HFFc6 (cell line): ENCODE measurements at regions not wholly inside any gene's neighbourhood (a gene's known extent, or its start where the extent isn't known, plus 50 kb on each side); places are given as distances from the start of the nearest gene placed in this dataset.

Source experiments
- DNase-seq: peaks from one replicate; pipeline ENCODE4 v3.0.0-alpha.2; 2018
- H3K27ac Mint-ChIP-seq: 2 replicates; pipeline ENCODE4 v1.8.0; 2020; ENCODE audit warnings: mild to moderate bottlenecking, mixed read lengths
- H3K27me3 Mint-ChIP-seq: 2 replicates; pipeline ENCODE4 v1.8.0; 2021; ENCODE audit warnings: mild to moderate bottlenecking, moderate library complexity, mixed read lengths; ENCODE audit not compliant: insufficient read depth
- H3K36me3 Mint-ChIP-seq: 2 replicates; pipeline ENCODE4 v1.8.0; 2021; ENCODE audit warnings: low read depth, mixed read lengths
- H3K4me1 Mint-ChIP-seq: 2 replicates; pipeline ENCODE4 v1.8.0; 2020; ENCODE audit warnings: low read depth, mixed read lengths
- H3K4me3 Mint-ChIP-seq: 2 replicates; pipeline ENCODE4 v1.8.0; 2020; ENCODE audit warnings: mild to moderate bottlenecking, moderate library complexity, mixed read lengths
- H3K9me3 Mint-ChIP-seq: 2 replicates; pipeline ENCODE4 v1.8.0; 2020; ENCODE audit warnings: mild to moderate bottlenecking, mixed read lengths
- CTCF ChIP-seq: fragments of 200-600 bp; sonication (generic); IDR thresholded peaks from 2 replicates; pipeline ENCODE4 v1.5.0; 2021; ENCODE audit warnings: antibody characterized with exemption, mild to moderate bottlenecking

- Mint-ChIP-seq H3K4me3 (no peak overlapping the region), H3K4me1 (no peaks in the 10 kb centered on the region), H3K27ac (no peak overlapping the region), H3K9me3 (peaks cover 30% of the 10 kb centered on the region), H3K27me3 (no peaks in the 10 kb centered on the region), H3K36me3 (no peaks in the 10 kb centered on the region)
- TF ChIP-seq CTCF = no peak
- no peak for DNase-seq
These were observed 2023.8 kb downstream of the LRRC4C start for GRCh38 chr11:39435641-39436040.

- H3K36me3 Mint-ChIP-seq = no peaks in the 10 kb centered on the region
- no peaks in the 10 kb centered on the region for H3K27me3 Mint-ChIP-seq
- H3K9me3 Mint-ChIP-seq = peaks cover 25% of the 10 kb centered on the region
- H3K27ac Mint-ChIP-seq = no peak overlapping the region
- TF ChIP-seq CTCF = no peak
- no peaks in the 10 kb centered on the region for H3K4me1 Mint-ChIP-seq
- H3K4me3 Mint-ChIP-seq = no peak overlapping the region
- DNase-seq = no peak
These were observed 2025.0 kb downstream of the LRRC4C start for GRCh38 chr11:39434466-39434865.

- Mint-ChIP-seq H3K4me1 (no peaks in the 10 kb centered on the region), H3K27ac (no peak overlapping the region), H3K27me3 (no peaks in the 10 kb centered on the region), H3K36me3 (no peaks in the 10 kb centered on the region), H3K4me3 (no peak overlapping the region), H3K9me3 (peaks cover 16% of the 10 kb centered on the region)
- no peak for DNase-seq
- no peak for TF ChIP-seq CTCF
These were observed 2026.5 kb downstream of the LRRC4C start for GRCh38 chr11:39432929-39433328.

GRCh38 chr11:39425226-39425625 is 2034.2 kb downstream of the LRRC4C start:
- Mint-ChIP-seq H3K27me3 (no peaks in the 10 kb centered on the region), H3K36me3 (no peaks in the 10 kb centered on the region), H3K9me3 (peaks cover 14% of the 10 kb centered on the region)

GRCh38 chr11:39412117-39412516 is 2047.3 kb downstream of the LRRC4C start:
- H3K27me3 Mint-ChIP-seq = no peaks in the 10 kb centered on the region
- no peak overlapping the region for H3K27ac Mint-ChIP-seq
- no peak for TF ChIP-seq CTCF
- H3K4me3 Mint-ChIP-seq = no peak overlapping the region
- peaks cover 52% of the 10 kb centered on the region for H3K9me3 Mint-ChIP-seq
- H3K36me3 Mint-ChIP-seq = peaks cover 5% of the 10 kb centered on the region; the same call in 1 of the 2 replicates
- no peaks in the 10 kb centered on the region for H3K4me1 Mint-ChIP-seq
- no peak for DNase-seq

More at GRCh38 chr11:39425226-39425625, 2034.2 kb downstream of the LRRC4C start:
- no peak for TF ChIP-seq CTCF
- no peak overlapping the region for H3K4me3 Mint-ChIP-seq
- no peaks in the 10 kb centered on the region for H3K4me1 Mint-ChIP-seq
- no peak overlapping the region for H3K27ac Mint-ChIP-seq
- no peak for DNase-seq

- no peak overlapping the region for H3K27ac Mint-ChIP-seq
- no peaks in the 10 kb centered on the region for H3K4me1 Mint-ChIP-seq
- TF ChIP-seq CTCF = no peak
- H3K9me3 Mint-ChIP-seq = peaks cover 10% of the 10 kb centered on the region; the same call in 1 of the 2 replicates
- no peak overlapping the region for H3K4me3 Mint-ChIP-seq
- no peaks in the 10 kb centered on the region for H3K36me3 Mint-ChIP-seq
- DNase-seq = no peak
- H3K27me3 Mint-ChIP-seq = no peaks in the 10 kb centered on the region
These were observed 2073.5 kb downstream of the LRRC4C start for GRCh38 chr11:39385911-39386310.
